ENCODE measurements at regions not wholly inside any gene's neighbourhood (a gene's known extent, or its start where the extent isn't known, plus 50 kb on each side); places are given as distances from the start of the nearest gene placed in this dataset.

DNA sequence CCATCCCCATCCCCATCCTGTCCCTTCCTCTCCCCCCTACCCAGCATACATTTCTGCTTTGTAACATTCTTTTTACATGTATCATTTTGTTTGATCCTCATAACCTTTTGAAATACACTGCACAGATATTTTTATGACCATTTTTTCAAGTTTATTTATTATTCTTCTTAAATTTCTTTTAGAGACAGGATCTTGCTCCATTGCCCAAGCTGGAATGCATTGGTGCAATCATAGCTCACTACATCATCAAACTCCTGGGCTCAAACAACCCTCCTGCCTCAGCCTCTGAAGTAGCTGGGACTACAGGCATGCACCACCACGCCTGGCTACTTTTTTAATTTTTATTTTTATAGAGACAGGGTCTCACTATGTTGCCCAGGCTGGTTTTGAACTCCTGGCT is 99.4 kb upstream of the AKIP1 start:
- intact Hi-C loops (cut with DNase I) = no loop called here
- no peak for DNase-seq
- Histone ChIP-seq H3K27ac (peak overlapping the region in 2 of 3 donors; percentile 89 to 93), H3K4me1 (peaks cover 37 to 75% of the 10 kb centered on the region in 2 donors), H3K9me3 (no peaks in the 10 kb centered on the region), H3K27me3 (no peaks in the 10 kb centered on the region), H3K36me3 (no peaks in the 10 kb centered on the region), H3K4me3 (replicated peaks in 1 of 3) (no peak overlapping the region)
- TF ChIP-seq, protein P1, sequence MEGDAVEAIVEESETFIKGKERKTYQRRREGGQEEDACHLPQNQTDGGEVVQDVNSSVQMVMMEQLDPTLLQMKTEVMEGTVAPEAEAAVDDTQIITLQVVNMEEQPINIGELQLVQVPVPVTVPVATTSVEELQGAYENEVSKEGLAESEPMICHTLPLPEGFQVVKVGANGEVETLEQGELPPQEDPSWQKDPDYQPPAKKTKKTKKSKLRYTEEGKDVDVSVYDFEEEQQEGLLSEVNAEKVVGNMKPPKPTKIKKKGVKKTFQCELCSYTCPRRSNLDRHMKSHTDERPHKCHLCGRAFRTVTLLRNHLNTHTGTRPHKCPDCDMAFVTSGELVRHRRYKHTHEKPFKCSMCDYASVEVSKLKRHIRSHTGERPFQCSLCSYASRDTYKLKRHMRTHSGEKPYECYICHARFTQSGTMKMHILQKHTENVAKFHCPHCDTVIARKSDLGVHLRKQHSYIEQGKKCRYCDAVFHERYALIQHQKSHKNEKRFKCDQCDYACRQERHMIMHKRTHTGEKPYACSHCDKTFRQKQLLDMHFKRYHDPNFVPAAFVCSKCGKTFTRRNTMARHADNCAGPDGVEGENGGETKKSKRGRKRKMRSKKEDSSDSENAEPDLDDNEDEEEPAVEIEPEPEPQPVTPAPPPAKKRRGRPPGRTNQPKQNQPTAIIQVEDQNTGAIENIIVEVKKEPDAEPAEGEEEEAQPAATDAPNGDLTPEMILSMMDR (IDR thresholded peaks at IDR 0.05) = no peak
- TF ChIP-seq POLR2A (IDR thresholded peaks at IDR 0.05) = no peak
- 95 to 96% methylated on average over 1 of the region's 1 CpG for WGBS, 2 donors

DNA sequence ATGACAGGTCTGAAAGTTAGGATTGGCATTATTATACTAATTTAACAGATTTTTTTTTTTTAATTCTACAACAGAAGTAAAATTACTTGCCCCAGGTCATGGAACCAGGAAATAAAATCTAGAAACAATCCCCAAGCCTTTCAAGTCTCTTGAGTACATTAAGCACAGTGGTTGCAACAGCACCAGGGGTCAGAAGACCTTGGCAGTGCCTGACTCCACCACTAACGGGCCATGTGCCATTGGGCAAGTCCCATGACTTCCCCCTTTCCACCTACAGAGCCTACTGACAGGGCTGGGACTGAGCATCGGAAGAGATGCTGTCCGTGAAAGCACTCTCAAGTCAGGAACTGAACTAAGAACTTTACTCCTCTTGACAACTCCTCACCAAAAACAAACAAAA is 98.6 kb upstream of the AKIP1 start:
- no peak for TF ChIP-seq POLR2A (IDR thresholded peaks at IDR 0.05)
- DNase-seq = peak; percentile 31 to 33
- H3K4me3 ChIP-seq (replicated peaks in 1 of 3) = no peak overlapping the region
- H3K36me3 ChIP-seq = no peaks in the 10 kb centered on the region
- H3K4me1 ChIP-seq = peaks cover 37 to 66% of the 10 kb centered on the region in 2 donors
- no peaks in the 10 kb centered on the region for H3K9me3 ChIP-seq
- H3K27me3 ChIP-seq = no peaks in the 10 kb centered on the region
- 78 to 81% methylated on average over 3 of the region's 3 CpGs for WGBS, 2 donors
- intact Hi-C loops (cut with DNase I) = no loop called here
- peak overlapping the region in 1 of 3 donors; percentile 93 for H3K27ac ChIP-seq

GRCh38 chr11:8813658-8814057 is 97.3 kb upstream of the AKIP1 start:
- intact Hi-C loops (cut with DNase I) = no loop called here
- H3K27ac ChIP-seq = peak overlapping the region; percentile 51 to 84 (median 74)
- H3K9me3 ChIP-seq = no peaks in the 10 kb centered on the region
- WGBS, 2 donors = 30% methylated on average over 1 of the region's 1 CpG; no CpG with 5 or more reads in 1 of the 2 donors
- peak; percentile 76 to 88 for DNase-seq
- TF ChIP-seq, protein P1 (IDR thresholded peaks at IDR 0.05) = peak; percentile 61 to 90 (median 84)
- no peak for TF ChIP-seq POLR2A (IDR thresholded peaks at IDR 0.05)
- no peaks in the 10 kb centered on the region for H3K36me3 ChIP-seq
- H3K4me3 ChIP-seq (replicated peaks in 1 of 3) = no peak overlapping the region
- H3K27me3 ChIP-seq = no peaks in the 10 kb centered on the region
- H3K4me1 ChIP-seq = peaks cover 28 to 54% of the 10 kb centered on the region in 2 donors

GRCh38 chr11:8814209-8814922 is 96.6 kb upstream of the AKIP1 start:
- intact Hi-C loops (cut with DNase I) = no loop called here
- Histone ChIP-seq H3K36me3 (no peaks in the 10 kb centered on the region), H3K27me3 (no peaks in the 10 kb centered on the region), H3K4me3 (replicated peaks in 1 of 3) (no peak overlapping the region), H3K9me3 (no peaks in the 10 kb centered on the region), H3K4me1 (peaks cover 21 to 47% of the 10 kb centered on the region in 2 donors), H3K27ac (peak overlapping the region; percentile 51 to 84 (median 74))
- TF ChIP-seq, protein P1 (IDR thresholded peaks at IDR 0.05) = no peak
- TF ChIP-seq POLR2A (IDR thresholded peaks at IDR 0.05) = no peak
- peak; percentile 28 to 33 for DNase-seq
- WGBS, 2 donors = 44 to 51% methylated on average over 4 of the region's 4 CpGs

DNA sequence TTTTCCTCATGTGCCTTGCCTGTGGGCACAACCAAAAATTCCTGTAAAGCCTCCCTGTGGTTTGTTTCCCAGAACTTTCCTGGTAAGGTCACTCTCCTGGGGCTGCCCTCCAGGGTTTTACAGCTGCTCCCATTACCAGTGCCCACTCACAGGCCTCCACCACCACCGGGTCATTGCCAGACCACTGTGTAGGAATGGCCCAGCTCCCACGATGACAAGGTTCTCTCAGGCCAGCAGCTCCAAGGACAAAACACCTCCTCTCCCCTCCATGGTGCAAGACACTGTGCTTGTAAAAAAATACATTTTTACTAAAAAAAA is 96.1 kb upstream of the AKIP1 start:
- Histone ChIP-seq H3K27ac (peak overlapping the region; percentile 51 to 84 (median 74)), H3K36me3 (no peaks in the 10 kb centered on the region), H3K4me3 (replicated peaks in 1 of 3) (no peak overlapping the region), H3K4me1 (peaks cover 17 to 45% of the 10 kb centered on the region in 2 donors), H3K27me3 (no peaks in the 10 kb centered on the region), H3K9me3 (no peaks in the 10 kb centered on the region)
- DNase-seq = no peak
- TF ChIP-seq, protein P1 (IDR thresholded peaks at IDR 0.05) = no peak
- no peak for TF ChIP-seq POLR2A (IDR thresholded peaks at IDR 0.05)
- intact Hi-C loops (cut with DNase I) = no loop called here
- WGBS, 2 donors = 53 to 66% methylated on average over 2 of the region's 2 CpGs
